GM21723 (cell line): ENCODE measurements at regions not wholly inside any gene's neighbourhood (a gene's known extent, or its start where the extent isn't known, plus 50 kb on each side); places are given as distances from the start of the nearest gene placed in this dataset.

Experiments
- ATAC-seq: cut with Tn5 transposase; IDR thresholded peaks from one replicate; pipeline ENCODE4 v1.9.1; 2021; ENCODE audit warnings: mild to moderate bottlenecking, moderate library complexity; ENCODE audit not compliant: unreplicated experiment

GRCh38 chr6:113805173-113805790 is 51.9 kb upstream of the MARCKS start:
- ATAC-seq: peak; percentile 92

- no peak for ATAC-seq
Measured at GRCh38 chr6:113805811-113806495, 51.2 kb upstream of the MARCKS start.
